Gastrocnemius medialis (tissue), 4 donors: ENCODE measurements at regions not wholly inside any gene's neighbourhood (a gene's known extent, or its start where the extent isn't known, plus 50 kb on each side); places are given as distances from the start of the nearest gene placed in this dataset.

Source experiments
- ATAC-seq, 2 donors: fragments of 150-250 bp; one replicate each; pipeline ENCODE4 v1.9.1; 2016
- DNase-seq, 2 donors: peaks; one replicate each; pipeline ENCODE4 v3.0.0-alpha.2; 2019
- H3K27ac ChIP-seq, 4 donors: fragments of 200-600 bp; sonication (generic); 1 replicate in 1 of 4; 2 replicates in 3 of 4; pipeline ENCODE4 v1.5.1; 2016 to 2018; ENCODE audit warnings: mild to moderate bottlenecking in 2 of 4, moderate library complexity in 1 of 4
- H3K27me3 ChIP-seq, 3 donors: fragments of 200-600 bp; sonication (generic) in 2 of 3; 1 replicate in 1 of 3; 2 replicates in 2 of 3; pipeline versions ENCODE4 v1.5.1 to v1.6.0; 2016 to 2019; ENCODE audit warnings: mild to moderate bottlenecking in 1 of 3, moderate library complexity in 1 of 3
- H3K36me3 ChIP-seq, 2 donors: fragments of 200-600 bp; sonication (generic) in 1 of 2; one replicate each; pipeline ENCODE4 v1.5.1; 2017 to 2018
- H3K4me1 ChIP-seq, 2 donors: fragments of 200-600 bp; sonication (generic) in 1 of 2; one replicate each; pipeline ENCODE4 v1.5.1; 2016 to 2017; ENCODE audit warnings: mild to moderate bottlenecking in 2 of 2
- H3K4me3 ChIP-seq, 4 donors: fragments of 200-600 bp; sonication (generic) in 3 of 4; 1 replicate in 1 of 4; 2 replicates in 3 of 4; pipeline ENCODE4 v1.5.1; 2016 to 2019; ENCODE audit warnings: mild to moderate bottlenecking in 2 of 4
- H3K9me3 ChIP-seq, 3 donors: fragments of 200-600 bp; sonication (generic) in 2 of 3; 1 replicate in 1 of 3; 2 replicates in 2 of 3; pipeline ENCODE4 v1.5.1; 2016 to 2019
- CTCF ChIP-seq, 5 experiments: fragments of 450-650 bp in 3 of 5; fragments of 200-600 bp in 2 of 5; sonication (generic) in 2 of 5; IDR thresholded peaks in 4 of 5; conservative IDR thresholded peaks in 1 of 5; 1 replicate in 4 of 5; 2 replicates in 1 of 5; pipeline ENCODE4 v1.5.1; 2016 to 2019; ENCODE audit warnings: antibody characterized with exemption in 5 of 5, mild to moderate bottlenecking in 3 of 5, moderate library complexity in 3 of 5
- POLR2A ChIP-seq, 2 donors: fragments of 450-650 bp; IDR thresholded peaks; one replicate each; pipeline ENCODE4 v1.6.1; 2017; ENCODE audit warnings: antibody characterized with exemption in 2 of 2, mild to moderate bottlenecking in 2 of 2, moderate library complexity in 2 of 2
- in situ Hi-C, 4 donors: fragments of 200-750 bp; cut with MboI; loops; one replicate each; pipeline versions ENCODE4 v1.15.0 to v1.8.0; 2017; ENCODE audit warnings: low sequenced_read_pairs in 4 of 4
- intact Hi-C: fragments of 100-400 bp; cut with DNase I; formaldehyde crosslinking; loops from one replicate; pipeline ENCODE4 v1.15.1; 2023; ENCODE audit warnings: low total_unique reads

GRCh38 chr5:68883436-68883835, 210.4 kb upstream of the SLC30A5 start:
- no peak for ATAC-seq
- intact Hi-C loops (no loop called here), in situ Hi-C loops (no loop called here)
- no peak for DNase-seq
- TF ChIP-seq CTCF (IDR thresholded peaks at IDR 0.05 in 4 of 5, conservative IDR thresholded peaks at IDR 0.05 in 1 of 5), result no peak
- no peak for TF ChIP-seq POLR2A (IDR thresholded peaks at IDR 0.05)
- Histone ChIP-seq H3K27ac (no peak overlapping the region), H3K27me3 (no peaks in the 10 kb centered on the region), H3K36me3 (no peaks in the 10 kb centered on the region), H3K4me1 (no peaks in the 10 kb centered on the region), H3K4me3 (no peak overlapping the region), H3K9me3 (no peaks in the 10 kb centered on the region)

- no peak for ATAC-seq
- no peak for DNase-seq
- no peaks in the 10 kb centered on the region for H3K4me1 ChIP-seq
- in situ Hi-C loops, result no loop called here
- H3K36me3 ChIP-seq, result no peaks in the 10 kb centered on the region
- intact Hi-C loops, result no loop called here
- no peak for TF ChIP-seq CTCF (IDR thresholded peaks at IDR 0.05 in 4 of 5, conservative IDR thresholded peaks at IDR 0.05 in 1 of 5)
- no peak for TF ChIP-seq POLR2A (IDR thresholded peaks at IDR 0.05)
- H3K4me3 ChIP-seq, result no peak overlapping the region
- no peak overlapping the region for H3K27ac ChIP-seq
- no peaks in the 10 kb centered on the region for H3K27me3 ChIP-seq
- no peaks in the 10 kb centered on the region for H3K9me3 ChIP-seq
Measured at GRCh38 chr5:68884144-68884754, 209.6 kb upstream of the SLC30A5 start.

GRCh38 chr5:68884883-68885282, 208.9 kb upstream of the SLC30A5 start:
- Histone ChIP-seq H3K4me3 (no peak overlapping the region), H3K27ac (no peak overlapping the region), H3K4me1 (no peaks in the 10 kb centered on the region), H3K36me3 (no peaks in the 10 kb centered on the region), H3K9me3 (no peaks in the 10 kb centered on the region), H3K27me3 (no peaks in the 10 kb centered on the region)
- no peak for ATAC-seq
- TF ChIP-seq POLR2A (IDR thresholded peaks at IDR 0.05) (no peak), CTCF (IDR thresholded peaks at IDR 0.05 in 4 of 5, conservative IDR thresholded peaks at IDR 0.05 in 1 of 5) (no peak)
- no peak for DNase-seq
- in situ Hi-C loops (no loop called here), intact Hi-C loops (no loop called here)

GRCh38 chr5:68886814-68887213, 207.0 kb upstream of the SLC30A5 start:
- H3K4me3 ChIP-seq, result no peak overlapping the region
- intact Hi-C loops, result no loop called here
- H3K9me3 ChIP-seq, result no peaks in the 10 kb centered on the region
- DNase-seq (no peak), ATAC-seq (no peak)
- no peak overlapping the region for H3K27ac ChIP-seq
- in situ Hi-C loops, result no loop called here
- H3K36me3 ChIP-seq, result no peaks in the 10 kb centered on the region
- no peaks in the 10 kb centered on the region for H3K27me3 ChIP-seq
- no peaks in the 10 kb centered on the region for H3K4me1 ChIP-seq
- TF ChIP-seq CTCF (IDR thresholded peaks at IDR 0.05 in 4 of 5, conservative IDR thresholded peaks at IDR 0.05 in 1 of 5) (no peak), POLR2A (IDR thresholded peaks at IDR 0.05) (no peak)

- no peaks in the 10 kb centered on the region for H3K27me3 ChIP-seq
- DNase-seq (no peak), ATAC-seq (no peak)
- no peak overlapping the region for H3K4me3 ChIP-seq
- no peaks in the 10 kb centered on the region for H3K9me3 ChIP-seq
- intact Hi-C loops, result no loop called here
- in situ Hi-C loops, result no loop called here
- no peaks in the 10 kb centered on the region for H3K36me3 ChIP-seq
- H3K4me1 ChIP-seq, result no peaks in the 10 kb centered on the region
- no peak overlapping the region for H3K27ac ChIP-seq
- TF ChIP-seq CTCF (IDR thresholded peaks at IDR 0.05 in 4 of 5, conservative IDR thresholded peaks at IDR 0.05 in 1 of 5) (no peak), POLR2A (IDR thresholded peaks at IDR 0.05) (no peak)
Measured at GRCh38 chr5:68891718-68892117, 202.1 kb upstream of the SLC30A5 start.
